ENCODE measurements at regions not wholly inside any gene's neighbourhood (a gene's known extent, or its start where the extent isn't known, plus 50 kb on each side); places are given as distances from the start of the nearest gene placed in this dataset.

GRCh38 chrX:145687707-145688106 is 129.9 kb upstream of the SLITRK2 start:
- TF ChIP-seq U2AF2 (IDR thresholded peaks at IDR 0.05; ENCODE audit: low read depth, low read length) (no peak), ZNF326 (CRISPR knock-in tag; IDR thresholded peaks at IDR 0.05; ENCODE audit: borderline replicate concordance) (no peak), TCF7L2 (IDR thresholded peaks at IDR 0.05; ENCODE audit: low read depth, low read length) (no peak), THRA (CRISPR knock-in tag; IDR thresholded peaks at IDR 0.05; ENCODE audit: borderline replicate concordance) (no peak), ZNF282 (IDR thresholded peaks at IDR 0.05; ENCODE audit: partially characterized antibody) (no peak), RNF2 (conservative IDR thresholded peaks at IDR 0.05; ENCODE audit: low read depth) (no peak), ZSCAN12 (CRISPR knock-in tag; IDR thresholded peaks at IDR 0.05) (no peak), HDAC2 (CRISPR knock-in tag; IDR thresholded peaks at IDR 0.05) (no peak), CEBPG (CRISPR knock-in tag; IDR thresholded peaks at IDR 0.05) (no peak), GATAD1 (CRISPR knock-in tag; IDR thresholded peaks at IDR 0.05) (no peak), ZNF318 (CRISPR knock-in tag; IDR thresholded peaks at IDR 0.05) (no peak), KLF6 (CRISPR knock-in tag; IDR thresholded peaks at IDR 0.05) (no peak), GABPA (IDR thresholded peaks at IDR 0.05; ENCODE audit: low read depth, low read length) (no peak), GABPA (CRISPR knock-in tag; IDR thresholded peaks at IDR 0.05; ENCODE audit: low read depth) (no peak)

Data from HepG2 (cell line).